GM04503 (cell line): ENCODE measurements at regions not wholly inside any gene's neighbourhood (a gene's known extent, or its start where the extent isn't known, plus 50 kb on each side); places are given as distances from the start of the nearest gene placed in this dataset.

Experiments
- DNase-seq: peaks from one replicate; pipeline ENCODE4 v3.0.0-alpha.2; 2012; ENCODE audit warnings: low read depth

DNA sequence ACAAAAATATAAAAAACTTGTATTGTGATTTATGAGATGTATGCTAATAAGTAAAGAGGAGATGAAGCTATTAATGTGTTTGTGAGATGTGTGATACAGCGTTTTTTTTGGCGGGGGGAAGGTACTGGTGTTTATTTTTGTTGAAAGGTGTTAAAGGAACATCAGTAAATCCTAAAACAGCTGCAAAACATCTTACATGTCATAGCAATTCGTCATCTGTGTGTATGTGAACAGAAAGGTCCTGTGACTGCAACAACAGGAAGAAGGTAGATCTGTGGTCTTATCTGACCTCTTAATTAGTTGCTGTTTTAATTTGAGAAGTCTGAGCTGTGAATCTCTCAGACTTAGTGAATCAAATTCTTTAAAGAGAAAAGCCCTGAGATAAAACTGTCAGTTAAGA lies 1041.1 kb downstream of the JRKL start:
- no peak for DNase-seq

- DNase-seq = no peak
Observed at GRCh38 chr11:97432926-97433325, 1043.1 kb downstream of the JRKL start.

- no peak for DNase-seq
Observed at GRCh38 chr11:97445561-97445960, 1055.7 kb downstream of the JRKL start.

- no peak for DNase-seq
Observed at GRCh38 chr11:97451441-97451840, 1061.6 kb downstream of the JRKL start.

DNA sequence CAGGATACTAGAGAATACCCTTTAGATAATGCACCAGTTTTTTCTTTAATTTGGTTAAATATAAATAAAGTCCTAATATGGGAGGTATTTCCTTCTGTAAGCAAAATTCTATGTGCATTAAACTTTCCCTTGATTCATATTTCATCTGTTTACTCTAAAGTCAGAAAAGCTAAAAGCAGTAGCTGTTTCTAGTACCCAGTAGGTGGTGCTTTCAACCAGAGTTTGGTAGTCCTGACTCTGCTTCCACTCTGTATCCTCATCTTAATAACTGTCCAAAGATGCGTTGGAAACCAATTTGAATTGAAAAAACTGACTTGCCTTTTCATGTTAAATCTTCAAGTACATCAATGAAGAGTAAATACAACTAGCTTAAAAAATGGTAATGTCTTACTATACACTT lies 1065.2 kb downstream of the JRKL start:
- DNase-seq = no peak

- no peak for DNase-seq
Observed at GRCh38 chr11:97460091-97460490, 1070.3 kb downstream of the JRKL start.

- no peak for DNase-seq
Observed at GRCh38 chr11:97461044-97461880, 1071.4 kb downstream of the JRKL start.

DNA sequence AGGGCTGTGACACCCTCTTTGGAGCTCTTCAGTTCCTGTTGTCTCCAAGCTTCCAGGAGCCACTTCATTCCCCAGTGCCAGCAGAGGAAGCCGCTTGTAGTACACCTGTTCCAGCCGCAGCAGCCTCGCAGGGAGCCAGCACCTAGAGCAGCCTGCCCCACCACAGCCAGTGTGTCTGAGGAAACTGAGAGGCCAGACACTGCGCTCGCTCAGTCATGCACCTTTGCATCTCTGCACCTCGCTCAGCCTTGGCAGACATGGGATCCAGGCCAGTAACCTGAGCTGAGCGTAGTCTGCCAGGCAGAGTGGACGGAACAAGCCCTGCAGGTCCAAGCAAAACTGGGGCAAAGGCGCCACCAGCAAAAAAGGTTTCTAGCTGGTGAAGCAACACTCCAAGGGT lies 1072.1 kb downstream of the JRKL start:
- no peak for DNase-seq

DNA sequence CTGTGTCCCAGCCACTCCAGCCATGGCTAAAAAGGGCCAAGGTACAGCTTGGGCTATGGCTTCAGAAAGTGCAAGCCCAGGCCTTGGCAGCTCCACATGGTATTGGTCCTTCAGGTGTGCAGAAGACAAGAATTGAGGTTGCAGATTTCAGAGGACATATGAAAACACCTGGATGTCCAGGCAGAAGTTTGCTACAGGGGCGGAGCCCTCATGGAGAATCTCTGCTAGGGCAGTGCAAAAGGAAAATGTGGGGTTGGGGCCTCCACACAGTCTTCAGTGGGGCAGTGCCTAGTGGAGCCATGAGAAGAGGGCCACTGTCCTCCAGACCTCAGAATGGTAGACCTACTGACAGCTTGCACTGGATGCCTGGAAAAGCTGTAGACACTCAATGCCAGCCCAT lies 1074.1 kb downstream of the JRKL start:
- no peak for DNase-seq

- no peak for DNase-seq
Observed at GRCh38 chr11:97471480-97471879, 1081.7 kb downstream of the JRKL start.

DNA sequence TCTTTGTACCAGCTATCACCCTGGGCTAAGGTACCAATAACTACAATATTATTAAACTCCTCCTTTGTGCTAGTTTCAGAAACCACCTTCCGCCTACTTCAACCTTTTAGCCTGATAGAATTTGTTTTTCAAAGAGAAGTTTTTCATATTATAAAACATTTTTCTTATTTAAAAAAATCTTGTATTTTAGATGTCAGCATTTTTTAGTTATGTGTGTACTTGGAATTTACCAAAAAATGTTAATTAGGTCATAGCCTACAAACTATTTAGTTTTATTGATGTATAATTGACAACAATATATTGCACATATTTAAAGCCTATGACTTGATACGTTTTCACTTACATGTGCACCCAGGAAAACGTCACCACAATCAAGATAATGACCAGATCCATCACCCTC lies 1097.6 kb downstream of the JRKL start:
- no peak for DNase-seq

DNA sequence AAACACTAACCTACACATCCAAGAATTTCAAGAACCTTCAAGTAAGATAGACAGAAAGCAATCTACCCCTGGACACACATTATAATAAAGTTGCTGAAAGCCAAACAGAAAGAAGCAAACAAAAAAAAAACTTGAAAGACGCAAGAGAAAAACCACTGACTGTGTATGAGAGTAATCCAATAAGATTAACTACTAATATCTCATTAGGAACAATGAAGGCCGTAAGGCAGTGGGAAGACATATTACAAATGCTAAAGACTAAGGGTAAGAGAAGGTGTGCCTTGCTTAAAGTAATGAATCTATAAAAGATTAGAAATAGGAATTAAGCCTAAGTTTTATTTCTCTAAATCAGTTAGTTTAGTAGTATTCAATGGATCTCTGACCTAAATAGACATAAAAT lies 1109.1 kb downstream of the JRKL start:
- no peak for DNase-seq

DNA sequence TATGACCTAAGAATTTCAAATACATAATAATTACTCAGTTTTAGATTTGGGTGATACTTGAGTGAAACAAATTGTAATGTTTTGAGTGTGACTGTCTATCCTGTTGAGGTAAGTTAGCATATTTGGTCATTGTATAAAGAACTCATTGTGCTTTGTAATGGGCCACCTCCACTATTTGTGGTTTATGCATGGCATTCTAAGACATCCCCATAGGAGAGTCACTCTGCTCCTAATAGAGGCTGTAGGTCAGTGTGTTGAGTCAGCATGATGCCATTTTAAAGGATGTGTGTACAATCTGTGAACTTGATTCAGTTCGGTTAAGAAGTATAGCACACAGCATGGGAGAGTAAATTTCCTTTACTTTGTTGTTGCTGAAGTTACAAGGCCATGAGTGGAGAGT lies 1112.4 kb downstream of the JRKL start:
- DNase-seq = no peak

GRCh38 chr11:97506076-97506759 lies 1116.4 kb downstream of the JRKL start:
- no peak for DNase-seq

DNA sequence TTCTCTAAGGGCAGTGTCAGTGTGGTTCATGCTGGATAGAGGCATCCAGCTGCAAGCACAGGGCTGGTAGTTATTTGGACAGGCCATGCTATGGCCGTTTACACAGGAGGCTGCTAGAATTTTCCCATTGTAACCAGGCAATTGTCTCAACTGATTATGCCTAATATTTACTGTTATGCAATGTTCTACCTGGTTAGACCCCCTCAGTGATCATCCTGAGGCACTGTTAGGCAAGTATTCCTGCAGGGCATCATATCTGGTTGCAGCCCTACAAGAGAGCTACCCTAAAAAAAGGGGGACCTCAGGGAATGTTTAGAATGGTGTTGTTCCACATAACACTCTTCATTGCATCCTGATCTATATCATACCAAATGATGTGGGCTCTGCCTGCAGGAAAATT lies 1124.6 kb downstream of the JRKL start:
- no peak for DNase-seq

- DNase-seq = no peak
Observed at GRCh38 chr11:97516688-97517087, 1126.9 kb downstream of the JRKL start.

DNA sequence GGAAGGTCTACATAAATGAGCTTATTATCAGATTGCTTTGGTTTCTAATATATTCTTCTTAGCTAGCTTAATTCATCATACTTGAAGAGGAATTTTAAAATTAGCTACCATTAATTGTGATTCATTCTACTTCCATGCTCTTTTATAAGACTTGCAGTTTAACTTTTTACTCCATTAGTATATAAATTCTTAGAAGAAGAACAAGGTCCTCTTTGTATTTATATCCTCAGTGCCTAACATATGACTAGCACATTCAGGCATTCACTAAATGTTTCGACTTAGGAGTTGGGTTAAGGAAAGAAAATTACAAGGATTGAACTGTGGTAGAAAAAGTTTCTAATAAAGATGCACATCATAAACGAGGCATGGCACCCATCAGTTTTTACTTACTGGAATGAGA lies 1135.5 kb downstream of the JRKL start:
- no peak for DNase-seq

DNA sequence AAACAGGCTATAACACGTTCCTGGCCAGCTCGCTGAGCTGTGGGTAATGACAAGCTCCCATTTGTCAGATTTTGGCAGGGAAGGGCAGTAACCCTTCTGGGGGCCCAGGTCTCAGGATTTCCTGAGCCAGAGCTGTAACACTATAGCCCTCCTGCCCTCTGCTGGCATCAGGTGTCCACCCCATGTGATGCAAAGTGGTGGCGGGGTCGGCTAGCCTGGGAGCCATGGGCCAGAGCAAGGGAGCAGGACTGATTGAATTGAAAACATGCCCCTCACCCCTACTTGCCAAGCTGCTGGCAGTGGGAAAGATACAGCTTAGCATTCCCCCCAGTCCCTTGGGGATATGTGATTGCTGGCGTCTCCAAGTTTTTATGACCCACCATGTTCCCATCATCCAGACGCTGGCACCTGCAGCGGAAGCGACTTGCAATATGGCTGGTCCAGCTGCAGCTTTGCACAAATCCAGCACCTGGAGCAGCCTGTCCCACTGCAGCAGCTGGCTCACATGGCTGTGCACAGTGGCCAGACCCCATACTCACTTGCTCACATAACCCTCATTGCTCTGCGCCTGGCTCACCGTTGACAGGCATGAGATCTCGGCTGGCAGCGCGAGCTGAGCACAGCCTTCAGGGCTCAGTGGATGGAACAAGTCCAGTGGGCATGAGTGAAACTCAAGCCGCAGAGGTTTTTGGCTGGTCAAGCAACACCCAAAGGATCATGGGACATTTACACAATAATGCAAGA lies 1147.8 kb downstream of the JRKL start:
- DNase-seq = no peak

DNA sequence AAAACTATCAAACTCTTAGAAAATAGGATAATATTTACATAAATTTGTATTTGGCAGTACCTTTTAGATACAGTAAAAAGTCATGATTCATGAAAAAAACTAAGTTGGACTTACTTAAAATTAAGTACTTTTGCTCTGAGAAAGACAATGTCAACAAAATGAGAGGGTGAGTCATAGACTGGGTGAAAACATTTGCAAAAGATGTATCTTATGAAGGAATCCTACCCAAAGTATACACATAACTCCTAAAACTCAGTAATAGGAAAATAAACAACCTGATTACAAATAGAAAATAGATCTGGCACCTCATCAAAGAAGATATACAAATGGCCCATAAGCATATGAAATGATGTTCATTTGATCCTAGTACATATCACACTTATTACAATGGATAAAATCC lies 1154.6 kb downstream of the JRKL start:
- DNase-seq = no peak

DNA sequence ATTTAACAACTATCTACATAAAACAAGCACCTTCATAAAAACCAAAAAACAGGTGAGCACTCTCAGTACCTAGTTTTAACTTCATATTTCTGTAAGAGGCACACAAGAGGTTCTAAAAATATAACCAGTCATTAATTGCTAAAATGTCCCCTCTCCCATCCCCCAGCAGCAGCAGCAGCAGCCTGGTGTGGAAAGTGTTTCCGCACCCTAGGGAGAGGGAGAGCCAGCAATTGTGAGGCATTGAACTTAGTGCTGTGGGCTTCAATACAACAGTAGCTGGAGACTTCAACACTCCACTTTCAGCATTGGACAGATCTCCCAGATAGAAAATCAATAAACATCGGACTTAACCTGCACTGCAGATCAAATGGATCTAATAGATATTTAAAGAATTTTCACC lies 1158.5 kb downstream of the JRKL start:
- no peak for DNase-seq

GRCh38 chr11:97557399-97557798 lies 1167.6 kb downstream of the JRKL start:
- DNase-seq = no peak

DNA sequence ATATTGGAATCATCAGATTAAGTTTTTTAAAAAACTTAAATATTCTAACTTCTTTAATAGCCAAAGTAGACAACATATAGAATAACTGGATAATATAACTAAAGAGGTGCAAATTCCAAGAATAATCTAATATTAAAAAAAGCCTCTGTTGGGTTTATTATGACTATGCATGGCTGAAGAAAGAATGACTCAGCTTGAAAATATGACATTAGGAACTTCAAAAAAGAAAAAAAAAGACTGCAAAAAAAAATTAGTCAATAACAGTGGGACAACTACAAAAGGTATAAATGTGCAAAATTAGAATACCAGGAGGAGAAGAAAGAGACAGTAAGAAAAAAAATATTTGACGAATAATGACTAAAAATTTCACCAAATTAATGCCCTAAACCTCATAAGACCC lies 1178.0 kb downstream of the JRKL start:
- DNase-seq = no peak

DNA sequence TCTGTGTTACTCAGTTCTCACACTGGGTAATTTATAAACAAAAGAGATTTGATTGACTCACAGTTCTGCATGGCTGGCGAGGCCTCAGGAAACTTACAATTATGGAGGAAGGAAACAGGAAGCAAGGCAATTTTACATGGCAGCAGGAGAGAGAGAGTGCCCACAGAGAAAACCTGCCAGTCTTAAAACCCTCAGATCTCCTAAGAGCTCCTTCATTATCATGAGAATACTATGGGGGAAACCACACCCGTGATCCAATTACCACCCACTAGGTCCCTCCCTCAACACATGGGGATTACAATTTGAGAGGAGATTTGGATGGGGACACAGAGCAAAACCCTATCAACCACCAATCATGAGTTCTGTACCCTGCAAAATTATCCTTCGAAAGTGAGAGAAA lies 1180.8 kb downstream of the JRKL start:
- no peak for DNase-seq
